ENCODE measurements at regions not wholly inside any gene's neighbourhood (a gene's known extent, or its start where the extent isn't known, plus 50 kb on each side); places are given as distances from the start of the nearest gene placed in this dataset.

DNA sequence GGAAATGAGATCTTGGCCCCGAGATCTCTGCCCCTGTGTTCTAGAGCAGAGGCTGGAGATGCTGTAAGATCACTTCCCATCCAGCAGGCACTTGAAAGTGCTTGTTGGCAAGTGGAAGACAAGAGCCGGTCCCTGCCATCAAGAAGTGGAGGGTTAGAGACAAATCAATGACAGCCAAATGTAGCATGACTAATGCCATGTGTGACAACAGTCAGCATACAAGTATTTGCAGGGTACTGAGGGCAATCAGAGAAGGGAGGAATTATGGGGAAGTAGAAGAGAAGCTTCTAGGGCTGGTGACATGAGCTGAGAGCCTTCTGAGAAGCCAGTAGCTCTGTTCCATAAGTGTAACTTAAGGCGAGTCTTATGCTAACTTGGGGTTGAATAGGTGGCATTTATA is 58.6 kb downstream of the TMEM17 start:
- intact Hi-C loops (cut with DNase I) = no loop called here
- DNase-seq (ENCODE audit: missing footprints) (no peak), ATAC-seq (no peak)

DNA sequence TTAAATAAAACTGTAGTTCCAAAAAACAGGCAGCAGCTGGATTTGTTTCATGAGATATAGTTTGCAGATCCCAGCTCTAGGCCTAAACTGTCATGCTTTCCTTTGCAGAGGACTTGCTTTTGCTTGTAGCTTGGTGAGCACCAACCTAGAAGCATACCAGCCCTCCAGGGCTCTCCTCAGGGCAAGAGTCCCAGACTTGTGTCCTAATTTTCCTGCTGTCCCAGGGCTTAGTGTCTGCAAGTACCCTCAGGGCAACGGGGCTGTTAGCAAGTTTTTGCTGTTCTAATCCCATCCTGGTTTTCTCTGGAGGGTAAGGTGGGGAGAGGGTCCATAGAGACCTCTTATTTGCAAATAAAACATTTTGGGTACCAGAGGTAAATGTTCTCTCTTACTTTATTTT is 59.5 kb downstream of the TMEM17 start:
- intact Hi-C loops (cut with DNase I) = no loop called here
- no peak for DNase-seq (ENCODE audit: missing footprints)
- no peak for ATAC-seq

DNA sequence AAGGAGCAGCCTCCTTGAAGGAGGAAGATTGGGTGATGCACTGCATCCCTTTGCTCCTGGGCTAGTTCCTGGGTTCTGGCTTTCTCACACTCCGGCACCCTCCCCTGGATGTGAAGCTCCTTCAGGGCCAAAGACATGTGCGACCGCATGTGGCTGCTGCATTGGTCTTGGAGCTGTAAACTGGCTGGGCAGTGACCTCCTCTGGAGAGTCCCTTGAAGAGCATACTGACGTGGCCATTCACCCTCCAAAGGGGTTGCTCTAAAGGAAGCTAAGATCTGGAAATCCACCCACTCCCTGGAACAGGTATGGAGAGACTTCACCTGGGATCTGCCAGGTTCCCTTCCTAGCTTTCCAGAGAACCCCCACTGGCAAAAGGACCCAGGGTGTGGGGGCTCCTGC is 62.1 kb downstream of the TMEM17 start:
- no peak for DNase-seq (ENCODE audit: missing footprints)
- intact Hi-C loops (cut with DNase I) = no loop called here
- no peak for ATAC-seq

DNA sequence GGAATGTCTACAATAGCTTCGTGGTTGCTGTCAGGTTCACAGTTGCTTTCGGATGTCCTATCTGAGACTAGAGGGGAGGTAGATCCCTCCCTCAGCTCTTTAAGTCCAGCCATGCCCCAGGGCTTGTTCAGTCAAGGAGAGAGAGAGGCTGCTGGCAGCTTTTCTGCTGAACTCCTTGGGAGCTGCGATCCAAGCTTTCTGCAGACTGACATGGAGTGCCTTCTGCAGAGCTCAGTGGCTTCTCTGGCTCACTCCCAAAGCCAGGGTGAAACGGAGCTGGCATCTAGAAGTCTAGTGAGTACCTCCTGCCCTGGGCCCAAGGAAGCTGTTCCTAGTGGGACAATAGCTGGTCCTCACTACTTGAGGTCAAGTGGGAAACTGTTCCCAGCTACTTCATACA is 62.5 kb downstream of the TMEM17 start:
- DNase-seq (ENCODE audit: missing footprints) = no peak
- no peak for ATAC-seq

DNA sequence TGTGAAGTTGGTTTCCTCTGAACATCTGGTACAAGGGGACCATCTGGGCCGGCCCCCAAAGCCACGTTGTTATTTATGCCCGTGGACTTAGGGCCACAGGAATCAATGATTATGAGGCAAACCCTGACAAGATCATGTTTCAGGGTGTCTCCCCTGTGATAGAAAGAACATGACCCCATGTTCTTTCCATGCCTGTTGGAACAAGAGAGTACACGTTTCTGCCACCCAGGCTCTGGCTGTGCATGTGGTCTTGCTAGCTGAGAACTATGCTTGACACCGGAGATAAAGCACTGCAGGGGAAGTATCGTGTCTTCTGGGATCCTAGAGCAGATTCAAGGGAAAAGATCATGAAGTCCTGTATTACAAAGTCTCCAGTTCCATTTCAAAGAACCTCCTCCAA is 64.2 kb downstream of the TMEM17 start:
- no peak for ATAC-seq
- intact Hi-C loops (cut with DNase I) = no loop called here
- no peak for DNase-seq (ENCODE audit: missing footprints)

More for the DNA sequence above, 62.5 kb downstream of the TMEM17 start:
- intact Hi-C loops (cut with DNase I) = no loop called here

DNA sequence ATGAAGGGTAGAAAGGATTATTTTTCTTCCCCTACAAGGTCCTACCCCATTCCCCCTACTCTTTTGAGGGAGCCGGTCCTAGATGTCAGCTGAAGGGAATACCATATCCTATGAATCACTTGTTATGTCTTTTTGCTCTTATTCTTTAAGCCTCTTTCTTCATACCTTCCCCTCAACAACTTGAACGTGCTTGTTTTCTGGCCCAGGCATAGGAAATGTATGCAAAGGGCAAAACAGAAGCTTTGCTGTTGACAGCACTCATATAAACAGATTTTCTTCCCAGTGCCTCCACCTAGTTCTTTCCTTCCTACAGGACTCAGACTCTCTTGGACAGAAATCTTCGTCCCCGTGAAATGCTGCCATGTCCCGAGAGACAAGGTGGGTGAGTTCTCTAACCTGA is 64.6 kb downstream of the TMEM17 start:
- no peak for ATAC-seq
- DNase-seq (ENCODE audit: missing footprints) = no peak
- intact Hi-C loops (cut with DNase I) = no loop called here

DNA sequence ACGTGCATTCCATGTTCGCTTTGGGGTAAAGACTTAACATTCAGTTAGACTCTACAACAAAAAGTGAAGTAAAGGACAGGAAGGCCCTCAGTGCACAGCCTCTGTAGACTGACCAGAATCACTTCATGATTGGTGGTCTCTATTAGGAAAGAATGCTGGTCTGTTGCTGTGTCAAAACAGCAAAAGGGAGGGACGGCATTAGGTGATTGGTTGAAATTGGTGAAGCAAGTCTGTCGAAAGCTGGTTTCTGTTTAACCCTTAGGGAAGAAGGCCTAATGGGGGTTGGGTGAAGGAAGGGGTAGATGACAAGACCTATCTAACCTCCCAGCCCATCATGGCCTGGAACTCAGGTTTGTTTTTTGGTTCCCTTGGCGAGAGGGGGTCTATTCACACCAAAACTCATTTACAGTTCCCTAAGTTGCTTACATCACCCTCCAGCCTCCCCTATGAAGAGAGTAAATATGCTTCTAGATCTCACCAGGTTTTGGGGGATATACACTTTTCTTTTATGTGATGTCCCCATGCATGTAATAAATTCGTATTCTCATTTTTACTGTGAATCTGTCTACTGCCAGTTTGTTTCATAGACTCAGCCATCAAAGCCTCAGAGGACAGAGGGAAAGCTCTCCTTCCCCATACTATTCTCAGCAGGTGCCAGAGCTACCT is 65.6 kb downstream of the TMEM17 start:
- ATAC-seq = no peak
- no peak for DNase-seq (ENCODE audit: missing footprints)
- intact Hi-C loops (cut with DNase I) = no loop called here

DNA sequence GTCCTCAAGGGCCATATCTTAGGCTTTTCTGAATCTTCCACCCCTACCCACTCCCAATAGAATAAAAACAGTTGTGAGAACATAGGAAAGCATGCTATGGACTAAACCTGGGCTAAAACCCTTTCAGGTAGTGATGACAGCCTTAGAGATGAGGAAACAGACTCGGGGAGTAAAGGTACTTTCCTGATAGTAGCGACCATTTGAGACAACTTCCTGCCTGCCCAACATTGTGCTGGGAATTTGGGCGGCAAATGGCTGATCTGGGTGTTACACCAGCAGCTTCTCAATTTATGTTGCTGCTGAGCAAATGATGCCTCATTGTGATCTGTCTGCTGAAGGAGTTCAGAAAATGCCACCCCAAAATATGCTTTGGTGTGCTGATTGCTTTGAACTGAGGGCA is 66.6 kb downstream of the TMEM17 start:
- intact Hi-C loops (cut with DNase I) = no loop called here
- ATAC-seq (no peak), DNase-seq (ENCODE audit: missing footprints) (no peak)

DNA sequence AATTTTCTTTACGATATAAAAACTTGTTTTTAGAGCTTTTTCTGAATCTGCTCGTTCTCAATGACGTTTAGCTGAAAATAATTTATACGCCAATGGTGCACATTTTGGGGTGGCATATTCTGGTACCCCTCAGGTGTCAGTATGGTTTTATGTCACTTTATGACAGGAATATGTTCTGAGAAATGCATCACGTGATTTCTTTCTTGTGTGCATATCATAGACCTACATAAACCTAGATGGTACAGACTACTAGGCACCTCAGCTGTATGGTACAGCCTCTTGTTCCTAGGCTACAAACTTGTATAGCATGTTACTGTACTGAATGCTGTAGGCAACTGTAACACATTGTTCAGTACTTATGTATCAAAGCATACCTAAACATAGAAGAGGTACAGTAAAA is 68.2 kb downstream of the TMEM17 start:
- intact Hi-C loops (cut with DNase I) = no loop called here
- ATAC-seq = no peak
- no peak for DNase-seq (ENCODE audit: missing footprints)

DNA sequence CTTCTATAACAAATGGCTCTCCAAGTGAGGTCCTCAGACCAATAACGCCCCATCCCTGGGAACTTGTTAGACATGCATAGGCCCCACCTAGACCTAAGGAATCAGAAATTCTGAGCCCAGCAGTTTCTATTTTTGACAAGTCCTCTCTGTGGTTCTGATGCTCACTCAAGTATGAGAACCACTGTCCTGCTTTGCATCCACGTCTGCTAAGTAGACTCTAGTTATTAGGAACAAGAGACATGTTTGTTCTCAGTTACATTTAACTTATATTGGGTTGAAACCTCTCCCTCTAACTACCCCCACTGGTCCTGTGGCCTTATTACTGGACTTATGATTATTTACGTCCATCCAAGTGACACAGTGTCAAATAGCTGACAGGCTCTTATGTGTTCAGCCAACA is 70.3 kb downstream of the TMEM17 start:
- ATAC-seq (peak; percentile 20), DNase-seq (ENCODE audit: missing footprints) (no peak)
- intact Hi-C loops (cut with DNase I) = no loop called here

DNA sequence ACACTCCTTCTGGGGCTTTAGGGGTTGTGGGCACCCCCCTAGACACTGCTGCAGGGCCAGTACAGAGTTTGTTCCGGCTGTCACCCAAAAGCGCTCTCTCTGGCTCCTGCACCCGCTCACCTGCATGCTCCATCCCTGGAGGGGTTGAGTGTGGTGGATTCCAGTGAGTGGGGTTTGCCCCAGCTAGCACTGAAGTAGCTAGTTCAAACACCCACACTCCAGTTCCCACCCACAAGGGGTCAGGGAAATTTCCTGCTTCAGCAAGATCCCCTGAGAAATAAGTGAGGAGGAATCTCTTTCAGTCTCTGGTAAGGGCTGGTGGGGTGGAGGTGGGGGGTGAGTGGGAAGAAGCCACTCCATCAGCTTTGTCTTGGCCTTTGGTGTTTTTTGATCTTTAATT is 73.6 kb downstream of the TMEM17 start:
- DNase-seq (ENCODE audit: missing footprints) (no peak), ATAC-seq (no peak)
- intact Hi-C loops (cut with DNase I) = no loop called here

DNA sequence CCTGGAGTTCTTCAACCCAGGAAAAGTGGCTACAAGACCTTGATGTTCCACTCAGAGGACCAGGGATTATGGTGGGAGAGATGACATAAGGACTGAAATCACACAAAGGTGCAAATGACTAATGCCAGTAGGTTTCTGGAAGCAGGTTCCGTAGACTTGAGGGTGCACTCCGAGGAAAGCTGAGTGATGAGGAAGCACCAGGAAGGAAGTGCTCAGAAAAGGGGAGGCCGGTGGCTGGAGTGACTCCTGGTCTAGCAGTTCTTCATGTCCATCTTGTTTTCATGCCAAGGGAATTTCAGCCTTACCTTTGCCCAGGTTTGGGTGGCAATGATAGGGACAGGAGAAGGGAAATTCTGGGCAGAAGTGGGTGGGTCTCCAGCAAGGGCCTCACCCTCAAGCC is 74.5 kb downstream of the TMEM17 start:
- DNase-seq (ENCODE audit: missing footprints) (no peak), ATAC-seq (no peak)
- intact Hi-C loops (cut with DNase I) = no loop called here

DNA sequence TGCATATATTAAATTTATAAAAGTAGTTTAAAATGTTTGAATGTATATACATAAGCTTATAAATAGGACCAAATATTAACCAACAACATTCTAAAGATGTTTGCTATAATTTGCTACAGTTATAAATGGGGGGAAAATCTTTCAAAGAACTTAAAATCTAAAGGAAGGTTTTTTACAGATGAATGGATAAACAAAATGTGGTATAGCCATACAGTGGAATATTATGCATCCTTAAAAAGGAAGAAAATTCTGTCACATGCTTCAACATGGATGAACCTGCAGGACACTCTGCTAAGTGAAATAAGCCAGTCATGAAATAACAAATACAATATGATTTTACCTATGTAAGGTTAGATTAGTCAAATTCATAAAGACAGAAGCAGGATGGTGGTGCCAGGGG is 75.8 kb downstream of the TMEM17 start:
- intact Hi-C loops (cut with DNase I) = no loop called here
- ATAC-seq = no peak

DNA sequence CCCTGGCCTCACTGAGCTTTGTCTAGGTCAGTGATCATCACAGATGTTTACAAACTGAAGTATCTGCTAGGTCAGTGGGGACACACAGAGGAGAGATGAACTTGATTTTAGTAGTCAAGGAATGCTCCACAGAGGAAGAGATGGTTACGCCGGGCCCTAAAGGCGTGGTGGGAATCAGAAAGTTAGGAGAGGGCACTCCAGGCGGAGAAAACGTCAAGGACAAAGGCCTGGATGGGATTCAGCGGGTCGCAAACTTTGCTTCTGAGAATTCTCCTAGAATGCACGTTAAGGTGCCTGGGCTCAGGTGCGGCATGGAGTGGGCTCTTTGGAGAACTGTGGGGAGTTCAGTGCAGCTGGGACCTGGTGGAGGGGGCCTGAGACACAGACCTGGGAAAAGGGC is 78.8 kb downstream of the TMEM17 start:
- intact Hi-C loops (cut with DNase I) = no loop called here
- DNase-seq (ENCODE audit: missing footprints) = no peak
- ATAC-seq = no peak

More for the DNA sequence above, 75.8 kb downstream of the TMEM17 start:
- no peak for DNase-seq (ENCODE audit: missing footprints)

DNA sequence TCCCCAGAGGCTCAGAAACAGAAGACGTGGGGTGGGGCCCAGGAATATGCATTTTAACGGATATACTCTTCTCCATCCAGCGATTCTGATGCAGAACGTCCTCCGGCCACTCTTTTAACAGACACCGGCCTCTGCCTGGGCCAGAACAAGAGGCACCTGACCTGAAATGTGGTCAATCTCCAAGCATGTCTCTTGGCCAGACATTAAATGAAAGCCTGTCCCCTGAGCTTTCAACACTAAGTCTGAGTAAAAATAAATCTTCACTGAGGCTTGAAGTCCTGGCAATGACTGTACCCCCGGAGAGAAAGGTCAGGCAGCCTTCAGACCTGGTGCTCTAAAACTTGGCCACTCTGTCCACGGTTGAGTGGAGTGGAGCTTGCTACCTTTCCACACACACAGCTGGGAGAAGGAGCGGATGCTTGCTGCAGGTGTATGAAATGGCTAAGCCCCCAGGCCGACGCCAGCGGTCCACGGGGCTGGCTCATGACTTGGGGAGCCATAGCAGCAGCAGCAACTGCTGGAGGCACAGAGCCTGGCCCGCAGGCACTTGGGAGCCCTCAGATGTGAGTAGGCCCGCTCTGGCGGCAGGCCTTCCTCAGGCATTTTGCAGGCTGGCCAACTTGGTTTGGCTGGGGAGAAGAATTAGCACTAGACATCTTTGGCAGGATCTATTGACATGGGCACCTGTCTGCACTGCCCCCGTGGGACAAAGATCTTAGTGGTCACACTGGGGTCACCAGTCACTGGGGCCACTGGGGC is 79.7 kb downstream of the TMEM17 start:
- DNase-seq (ENCODE audit: missing footprints) (no peak), ATAC-seq (peak; percentile 74)
- intact Hi-C loops (cut with DNase I) = no loop called here

DNA sequence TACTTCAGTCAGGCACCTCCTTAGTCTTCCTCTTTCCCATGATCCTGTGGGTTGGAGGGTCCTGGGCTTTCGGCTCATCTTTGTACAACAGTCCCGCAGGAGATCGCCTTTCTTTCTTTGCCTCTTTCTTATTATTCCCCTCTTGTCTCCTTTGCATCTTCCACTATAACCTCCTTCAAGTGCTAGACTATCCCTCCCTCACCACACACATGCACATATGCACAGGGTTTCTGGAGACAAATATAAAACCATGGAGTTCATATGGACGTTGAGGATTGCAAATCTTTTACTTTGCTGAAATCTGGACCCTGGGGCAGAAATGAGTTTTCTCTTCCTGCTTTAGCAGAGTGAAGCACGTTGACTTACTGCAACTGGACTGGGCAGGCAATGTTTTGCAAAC is 80.3 kb downstream of the TMEM17 start:
- DNase-seq (ENCODE audit: missing footprints) = no peak
- intact Hi-C loops (cut with DNase I) = no loop called here
- ATAC-seq = no peak

DNA sequence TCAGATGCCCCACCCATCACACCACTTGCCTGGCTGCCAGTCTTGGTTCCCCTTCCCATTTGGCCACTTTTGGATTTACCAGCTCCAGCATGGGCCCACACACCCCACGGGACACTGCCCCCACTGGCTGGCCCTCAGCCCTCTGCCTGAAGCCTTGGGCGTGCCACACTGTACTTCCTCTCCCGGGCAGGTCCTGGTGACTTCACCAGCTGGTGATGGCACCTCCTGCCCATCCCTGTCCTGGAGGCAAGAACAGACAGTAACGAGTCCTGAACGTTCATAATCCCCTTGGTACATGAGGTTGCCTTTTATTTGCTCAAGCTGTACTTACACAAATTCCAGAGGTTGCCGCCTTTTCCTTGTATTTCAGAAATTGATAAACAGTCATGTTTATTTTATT is 81.1 kb downstream of the TMEM17 start:
- intact Hi-C loops (cut with DNase I) = no loop called here
- DNase-seq (ENCODE audit: missing footprints) (no peak), ATAC-seq (no peak)

DNA sequence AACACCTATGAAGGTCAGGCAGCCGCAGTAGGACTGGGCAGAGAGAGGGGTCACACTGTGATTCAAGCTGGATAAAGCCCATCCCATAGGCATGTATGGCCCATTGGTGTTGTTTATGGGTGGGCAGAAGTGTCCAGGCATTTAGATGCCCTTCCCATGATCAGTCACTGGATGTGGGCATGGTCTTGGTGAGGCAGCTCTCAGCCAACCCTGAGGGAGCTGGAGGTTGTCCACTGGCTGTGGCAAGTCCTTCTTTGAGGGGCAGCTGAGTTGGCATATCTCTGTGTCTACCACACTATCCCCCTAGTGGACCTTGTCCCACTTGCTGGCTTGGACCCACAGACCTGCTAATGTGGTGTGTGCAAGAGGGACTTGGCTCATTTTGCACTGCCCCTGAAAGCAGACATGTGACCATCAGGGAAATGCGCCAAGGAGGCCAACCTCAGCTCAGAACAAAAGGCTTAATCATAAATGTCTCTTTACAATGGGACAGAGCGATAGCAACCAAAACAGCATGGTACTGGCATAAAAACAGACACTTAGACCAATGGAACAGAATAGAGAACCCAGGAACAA is 82.0 kb downstream of the TMEM17 start:
- no peak for DNase-seq (ENCODE audit: missing footprints)
- peak; percentile 30 for ATAC-seq
- intact Hi-C loops (cut with DNase I) = no loop called here

DNA sequence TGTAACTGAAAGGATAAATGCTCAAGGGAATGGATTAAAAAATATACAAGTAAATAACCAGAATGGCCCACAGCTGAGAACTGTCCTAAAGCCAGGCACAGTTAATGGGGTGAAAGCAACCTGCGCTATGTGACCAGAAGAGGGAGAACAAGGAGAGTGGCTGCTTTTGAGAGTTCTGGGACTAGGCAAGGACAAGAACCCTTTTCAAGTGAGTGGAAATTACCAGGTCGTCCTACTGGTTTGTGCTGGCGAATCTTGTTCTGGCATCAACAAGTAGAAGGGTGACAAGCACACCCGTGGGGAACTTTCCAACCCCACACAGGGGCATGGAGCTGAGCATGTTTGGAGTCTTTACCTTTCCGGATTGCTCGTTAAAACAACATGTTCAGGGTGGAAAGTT is 82.8 kb downstream of the TMEM17 start:
- intact Hi-C loops (cut with DNase I) = no loop called here
- no peak for ATAC-seq

DNA sequence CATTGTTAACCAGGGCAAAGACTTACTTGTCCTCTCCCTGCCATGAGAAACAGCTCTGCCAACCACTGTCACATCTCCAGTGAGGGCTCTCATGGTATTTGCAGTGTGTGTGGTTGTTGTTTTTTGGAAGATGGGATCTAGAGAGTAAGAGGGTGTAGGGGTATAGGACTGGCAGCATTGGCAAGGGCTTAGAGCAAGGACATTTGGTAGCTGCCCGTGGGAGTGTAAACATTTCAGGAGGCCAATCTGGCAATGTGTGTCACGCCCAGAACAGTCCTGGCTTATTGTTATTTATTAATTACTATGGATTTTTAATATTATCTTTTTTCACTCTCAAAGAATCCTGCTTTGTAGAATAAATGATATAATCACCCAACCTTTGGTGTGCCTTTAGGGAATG is 90.5 kb downstream of the TMEM17 start:
- DNase-seq (ENCODE audit: missing footprints) (no peak), ATAC-seq (no peak)
- intact Hi-C loops (cut with DNase I) = no loop called here

More for the DNA sequence above, 82.8 kb downstream of the TMEM17 start:
- DNase-seq (ENCODE audit: missing footprints) = no peak

All from Right ventricle myocardium inferior (tissue), 1 donor.